Breast epithelium (tissue), 4 donors: ENCODE measurements at regions not wholly inside any gene's neighbourhood (a gene's known extent, or its start where the extent isn't known, plus 50 kb on each side); places are given as distances from the start of the nearest gene placed in this dataset.

ENCODE experiments used
- DNase-seq, 2 donors: peaks; one replicate each; pipeline ENCODE4 v3.0.0-alpha.2; 2019; ENCODE audit warnings: low spot score in 2 of 2
- H3K27ac ChIP-seq, 2 donors: fragments of 200-600 bp; sonication (generic) in 1 of 2; one replicate each; pipeline ENCODE4 v1.5.1; 2016 to 2019; ENCODE audit warnings: mild to moderate bottlenecking in 1 of 2
- H3K27me3 ChIP-seq, 2 donors: fragments of 200-600 bp; sonication (generic) in 1 of 2; one replicate each; pipeline versions ENCODE4 v1.5.1 to v1.6.0; 2017 to 2019; ENCODE audit warnings: control low read depth in 1 of 2, mild to moderate bottlenecking in 1 of 2
- H3K36me3 ChIP-seq: fragments of 200-600 bp; one replicate; pipeline ENCODE4 v1.5.1; 2019
- H3K4me1 ChIP-seq, 2 donors: fragments of 200-600 bp; sonication (generic); one replicate each; pipeline ENCODE4 v1.5.1; 2016 to 2019; ENCODE audit warnings: control low read depth in 1 of 2
- H3K4me3 ChIP-seq, 3 donors: fragments of 200-600 bp; sonication (generic); 1 replicate in 2 of 3; 2 replicates in 1 of 3; pipeline ENCODE4 v1.5.1; 2016 to 2019; ENCODE audit warnings: mild to moderate bottlenecking in 3 of 3, moderate library complexity in 2 of 3
- H3K9me3 ChIP-seq, 2 donors: fragments of 200-600 bp; sonication (generic) in 1 of 2; one replicate each; pipeline ENCODE4 v1.5.1; 2016 to 2019; ENCODE audit warnings: control low read depth in 1 of 2
- POLR2A ChIP-seq: fragments of 450-650 bp; IDR thresholded peaks from one replicate; pipeline ENCODE4 v1.6.1; 2016; ENCODE audit warnings: antibody characterized with exemption, mild to moderate bottlenecking, moderate library complexity
- POLR2AphosphoS5 ChIP-seq, 3 donors: sonication (generic); formaldehyde crosslinking; IDR thresholded peaks; one replicate each; pipeline ENCODE4 v1.6.1; 2017; ENCODE audit warnings: antibody characterized with exemption in 3 of 3
- intact Hi-C: fragments of 100-400 bp; cut with DNase I; formaldehyde crosslinking; loops from one replicate; pipeline ENCODE4 v1.15.1; 2023; ENCODE audit warnings: low total_unique reads
- TF ChIP-seq, protein P1 (sequence below), 3 donors: fragments of 450-650 bp; IDR thresholded peaks; one replicate each; pipeline ENCODE4 v1.5.1; 2016 to 2017; ENCODE audit warnings: antibody characterized with exemption in 3 of 3, mild to moderate bottlenecking in 3 of 3, moderate library complexity in 3 of 3

DNA sequence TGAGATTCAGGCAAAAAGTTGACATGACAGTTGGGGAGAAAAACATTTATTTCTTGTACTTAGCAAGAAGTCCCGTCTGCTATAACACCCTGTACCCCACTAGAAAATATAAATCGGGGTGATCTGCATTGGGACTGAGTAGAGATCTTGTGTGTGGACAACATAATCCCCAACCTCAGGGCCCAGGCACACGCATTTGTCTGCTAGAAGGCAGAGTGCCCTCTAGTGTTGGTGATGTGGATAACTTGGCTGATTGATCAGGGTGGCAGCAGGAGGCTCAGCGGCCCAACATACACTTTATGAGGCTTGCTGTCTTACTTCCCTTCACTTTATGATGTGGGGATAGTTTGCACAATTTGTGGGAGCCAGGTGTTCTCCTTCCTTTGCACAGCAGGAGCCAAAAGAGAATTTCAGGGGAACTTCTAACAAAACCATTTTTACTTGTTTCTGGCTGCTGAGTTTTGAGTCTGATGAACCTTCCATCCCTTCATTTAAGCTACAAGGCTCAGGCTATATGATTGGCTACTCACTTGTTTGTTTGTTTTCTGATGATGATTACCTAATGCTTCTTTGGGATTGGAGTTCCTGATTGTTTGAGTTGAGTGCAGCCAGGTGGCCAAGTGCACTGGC lies 263.2 kb downstream of the DMAC1 start:
- Histone ChIP-seq H3K4me1 (no peaks in the 10 kb centered on the region), H3K27ac (no peak overlapping the region), H3K4me3 (no peak overlapping the region), H3K27me3 (peaks cover 0 to 4% of the 10 kb centered on the region in 2 donors), H3K36me3 (no peaks in the 10 kb centered on the region), H3K9me3 (no peaks in the 10 kb centered on the region)
- intact Hi-C loops: no loop called here
- TF ChIP-seq, protein P1, sequence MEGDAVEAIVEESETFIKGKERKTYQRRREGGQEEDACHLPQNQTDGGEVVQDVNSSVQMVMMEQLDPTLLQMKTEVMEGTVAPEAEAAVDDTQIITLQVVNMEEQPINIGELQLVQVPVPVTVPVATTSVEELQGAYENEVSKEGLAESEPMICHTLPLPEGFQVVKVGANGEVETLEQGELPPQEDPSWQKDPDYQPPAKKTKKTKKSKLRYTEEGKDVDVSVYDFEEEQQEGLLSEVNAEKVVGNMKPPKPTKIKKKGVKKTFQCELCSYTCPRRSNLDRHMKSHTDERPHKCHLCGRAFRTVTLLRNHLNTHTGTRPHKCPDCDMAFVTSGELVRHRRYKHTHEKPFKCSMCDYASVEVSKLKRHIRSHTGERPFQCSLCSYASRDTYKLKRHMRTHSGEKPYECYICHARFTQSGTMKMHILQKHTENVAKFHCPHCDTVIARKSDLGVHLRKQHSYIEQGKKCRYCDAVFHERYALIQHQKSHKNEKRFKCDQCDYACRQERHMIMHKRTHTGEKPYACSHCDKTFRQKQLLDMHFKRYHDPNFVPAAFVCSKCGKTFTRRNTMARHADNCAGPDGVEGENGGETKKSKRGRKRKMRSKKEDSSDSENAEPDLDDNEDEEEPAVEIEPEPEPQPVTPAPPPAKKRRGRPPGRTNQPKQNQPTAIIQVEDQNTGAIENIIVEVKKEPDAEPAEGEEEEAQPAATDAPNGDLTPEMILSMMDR (IDR thresholded peaks at IDR 0.05): peak in 1 of 3 donors; percentile 52
- TF ChIP-seq POLR2A (no peak), POLR2AphosphoS5 (IDR thresholded peaks at IDR 0.05) (no peak)
- DNase-seq: no peak

- Histone ChIP-seq H3K27ac (no peak overlapping the region), H3K4me3 (no peak overlapping the region), H3K27me3 (peaks cover 0 to 4% of the 10 kb centered on the region in 2 donors), H3K4me1 (no peaks in the 10 kb centered on the region), H3K36me3 (no peaks in the 10 kb centered on the region), H3K9me3 (no peaks in the 10 kb centered on the region)
- TF ChIP-seq POLR2AphosphoS5 (IDR thresholded peaks at IDR 0.05) (no peak), POLR2A (no peak)
- TF ChIP-seq, protein P1 (IDR thresholded peaks at IDR 0.05): no peak
- intact Hi-C loops: no loop called here
- no peak for DNase-seq
Measured at GRCh38 chr9:7534211-7534935, 265.2 kb downstream of the DMAC1 start.

DNA sequence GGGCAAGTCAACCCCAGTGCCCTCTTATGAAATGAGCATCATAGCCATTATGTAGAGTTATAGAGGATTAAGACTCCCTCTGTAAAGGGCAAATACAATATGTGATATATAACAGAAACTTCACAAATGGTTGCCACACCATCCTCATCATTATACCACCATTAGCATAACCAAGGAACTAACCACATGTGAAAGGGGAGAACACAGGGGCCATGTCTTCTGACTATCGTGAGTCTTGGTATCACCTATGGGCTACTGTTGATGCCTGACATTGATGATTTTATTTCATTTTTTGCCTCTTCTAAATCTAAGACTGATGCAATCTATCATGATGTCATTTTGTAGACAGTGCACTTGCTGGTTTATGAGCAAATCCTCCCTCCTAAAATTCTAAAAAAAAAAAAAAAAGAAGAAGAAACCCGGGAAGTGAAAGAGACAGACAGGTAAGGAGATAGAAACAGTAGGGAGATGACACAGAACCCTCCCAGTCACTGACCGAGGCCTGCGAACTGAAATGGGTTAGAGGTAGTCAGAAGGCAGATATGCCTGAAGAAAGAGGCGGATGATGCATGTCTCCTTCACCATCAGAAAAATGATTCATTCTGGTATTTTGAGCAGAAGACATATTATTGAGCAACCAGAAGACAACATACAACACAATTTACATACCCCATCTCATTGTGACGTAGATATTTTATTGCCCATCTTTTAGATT lies 266.0 kb downstream of the DMAC1 start:
- intact Hi-C loops: no loop called here
- Histone ChIP-seq H3K27me3 (peaks cover 0 to 4% of the 10 kb centered on the region in 2 donors), H3K4me3 (no peak overlapping the region)

GRCh38 chr9:7523426-7524043 lies 276.0 kb downstream of the DMAC1 start:
- Histone ChIP-seq H3K27ac (no peak overlapping the region), H3K9me3 (no peaks in the 10 kb centered on the region), H3K27me3 (no peaks in the 10 kb centered on the region), H3K36me3 (no peaks in the 10 kb centered on the region), H3K4me3 (no peak overlapping the region), H3K4me1 (no peaks in the 10 kb centered on the region)
- no peak for DNase-seq
- TF ChIP-seq POLR2AphosphoS5 (IDR thresholded peaks at IDR 0.05) (no peak), POLR2A (no peak)
- TF ChIP-seq, protein P1 (IDR thresholded peaks at IDR 0.05): no peak
- intact Hi-C loops: no loop called here

More for the DNA sequence above, 266.0 kb downstream of the DMAC1 start:
- H3K9me3 ChIP-seq: no peaks in the 10 kb centered on the region
- H3K36me3 ChIP-seq: no peaks in the 10 kb centered on the region
- TF ChIP-seq POLR2A: no peak
- TF ChIP-seq, protein P1 (IDR thresholded peaks at IDR 0.05): no peak
- no peak for TF ChIP-seq POLR2AphosphoS5 (IDR thresholded peaks at IDR 0.05)
- no peak overlapping the region for H3K27ac ChIP-seq
- no peaks in the 10 kb centered on the region for H3K4me1 ChIP-seq
- no peak for DNase-seq
